ENCODE measurements at regions not wholly inside any gene's neighbourhood (a gene's known extent, or its start where the extent isn't known, plus 50 kb on each side); places are given as distances from the start of the nearest gene placed in this dataset.
A peak's percentile ranks its signal among the peaks of the same experiment; 100 is the strongest.
"Not testable (repeated sequence)": the region's sequence is repeated elsewhere in the genome, so short reads cannot be mapped to it uniquely, and the experiment has no call there.

DNA sequence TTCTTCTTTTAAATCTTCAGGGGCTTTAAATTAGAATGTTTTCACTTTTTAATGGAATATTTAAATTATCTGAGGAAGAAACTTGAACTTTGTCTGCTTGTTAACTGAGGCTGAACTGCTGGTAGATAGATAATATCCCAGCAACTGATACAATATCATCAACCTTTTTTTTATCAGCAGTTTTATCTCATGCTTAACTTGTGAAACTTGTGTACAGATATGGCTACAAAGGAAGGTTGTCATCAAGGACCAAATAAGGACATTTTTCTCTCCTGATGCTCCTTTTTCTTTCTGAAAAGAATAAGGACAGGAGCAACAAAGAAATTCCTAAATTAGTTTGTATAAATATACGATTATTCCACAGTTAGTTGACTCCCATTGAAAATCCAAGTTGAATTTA is 66.4 kb upstream of the KBTBD8 start:
- TF ChIP-seq, protein P1, sequence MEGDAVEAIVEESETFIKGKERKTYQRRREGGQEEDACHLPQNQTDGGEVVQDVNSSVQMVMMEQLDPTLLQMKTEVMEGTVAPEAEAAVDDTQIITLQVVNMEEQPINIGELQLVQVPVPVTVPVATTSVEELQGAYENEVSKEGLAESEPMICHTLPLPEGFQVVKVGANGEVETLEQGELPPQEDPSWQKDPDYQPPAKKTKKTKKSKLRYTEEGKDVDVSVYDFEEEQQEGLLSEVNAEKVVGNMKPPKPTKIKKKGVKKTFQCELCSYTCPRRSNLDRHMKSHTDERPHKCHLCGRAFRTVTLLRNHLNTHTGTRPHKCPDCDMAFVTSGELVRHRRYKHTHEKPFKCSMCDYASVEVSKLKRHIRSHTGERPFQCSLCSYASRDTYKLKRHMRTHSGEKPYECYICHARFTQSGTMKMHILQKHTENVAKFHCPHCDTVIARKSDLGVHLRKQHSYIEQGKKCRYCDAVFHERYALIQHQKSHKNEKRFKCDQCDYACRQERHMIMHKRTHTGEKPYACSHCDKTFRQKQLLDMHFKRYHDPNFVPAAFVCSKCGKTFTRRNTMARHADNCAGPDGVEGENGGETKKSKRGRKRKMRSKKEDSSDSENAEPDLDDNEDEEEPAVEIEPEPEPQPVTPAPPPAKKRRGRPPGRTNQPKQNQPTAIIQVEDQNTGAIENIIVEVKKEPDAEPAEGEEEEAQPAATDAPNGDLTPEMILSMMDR (IDR thresholded peaks at IDR 0.05; ENCODE audit: insufficient read depth, low read depth, low read length, missing control alignments) = no peak
- no peak overlapping the region for H3K4me3 ChIP-seq (ENCODE audit: low read depth, low read length)

DNA sequence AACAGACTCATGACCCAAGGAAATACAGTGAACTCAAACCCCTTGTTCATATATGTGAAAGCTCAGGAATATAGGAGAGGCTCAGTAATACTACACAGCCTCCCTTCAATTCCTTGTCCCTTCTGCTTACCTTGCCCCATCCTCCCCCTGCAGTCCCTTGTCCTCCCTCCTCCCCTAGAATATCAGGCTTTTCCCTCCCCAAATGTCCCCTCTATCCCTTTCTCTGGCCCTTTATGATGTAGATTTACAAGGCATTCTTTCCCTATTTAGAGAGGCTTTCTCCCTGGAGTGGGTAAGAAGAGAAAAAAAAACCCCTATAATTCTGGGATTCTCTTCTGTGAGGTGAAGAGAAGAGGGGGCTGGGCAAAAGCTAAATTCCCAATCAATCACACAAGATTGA is 64.9 kb upstream of the KBTBD8 start:
- DNase-seq (ENCODE audit: low read depth) = no peak
- TF ChIP-seq, protein P1 (IDR thresholded peaks at IDR 0.05; ENCODE audit: insufficient read depth, low read depth, low read length, missing control alignments) = no peak
- H3K4me3 ChIP-seq (ENCODE audit: low read depth, low read length) = no peak overlapping the region

More for the DNA sequence above, 66.4 kb upstream of the KBTBD8 start:
- no peak for DNase-seq (ENCODE audit: low read depth)

DNA sequence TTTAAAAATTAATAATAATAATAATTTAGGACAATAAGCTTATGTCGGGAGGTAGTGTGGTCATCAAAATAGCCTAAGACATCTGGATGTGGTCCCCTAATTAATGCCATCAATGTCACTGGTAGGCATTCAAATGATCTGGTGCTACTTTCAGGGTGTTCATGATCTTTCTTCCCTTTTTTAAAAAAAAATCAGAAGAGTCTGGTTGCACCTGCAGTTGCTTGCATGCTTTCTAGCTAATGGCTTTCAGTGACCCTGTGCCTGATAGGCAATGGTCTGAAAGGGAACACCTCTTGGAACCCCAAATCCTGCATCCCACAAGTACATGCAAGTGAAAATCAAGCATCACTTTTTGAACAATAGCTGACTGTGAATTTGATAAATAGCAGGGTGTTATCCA is 64.1 kb upstream of the KBTBD8 start:
- DNase-seq (ENCODE audit: low read depth) = no peak
- no peak overlapping the region for H3K4me3 ChIP-seq (ENCODE audit: low read depth, low read length)
- TF ChIP-seq, protein P1 (IDR thresholded peaks at IDR 0.05; ENCODE audit: insufficient read depth, low read depth, low read length, missing control alignments) = no peak

DNA sequence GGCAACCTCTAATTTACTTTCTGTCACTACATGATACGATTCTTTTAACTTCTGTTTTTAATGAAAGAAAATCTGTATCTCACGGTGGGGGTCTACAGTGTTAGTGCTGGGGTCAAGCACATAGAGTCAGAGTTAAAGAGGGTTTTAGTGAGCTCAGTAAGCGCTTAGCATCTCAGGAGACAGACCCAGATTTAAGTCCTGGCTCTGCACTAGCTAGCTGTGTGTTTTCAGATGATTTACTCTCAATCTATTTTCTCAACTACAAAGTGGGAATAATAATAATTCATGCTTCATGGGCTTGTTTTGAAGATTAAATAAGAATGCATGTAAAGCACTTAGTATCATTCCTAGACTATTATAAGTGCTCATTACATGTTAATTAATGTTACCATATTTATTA is 63.4 kb upstream of the KBTBD8 start:
- TF ChIP-seq, protein P1 (IDR thresholded peaks at IDR 0.05; ENCODE audit: insufficient read depth, low read depth, low read length, missing control alignments) = no peak
- DNase-seq (ENCODE audit: low read depth) = no peak
- no peak overlapping the region for H3K4me3 ChIP-seq (ENCODE audit: low read depth, low read length)

DNA sequence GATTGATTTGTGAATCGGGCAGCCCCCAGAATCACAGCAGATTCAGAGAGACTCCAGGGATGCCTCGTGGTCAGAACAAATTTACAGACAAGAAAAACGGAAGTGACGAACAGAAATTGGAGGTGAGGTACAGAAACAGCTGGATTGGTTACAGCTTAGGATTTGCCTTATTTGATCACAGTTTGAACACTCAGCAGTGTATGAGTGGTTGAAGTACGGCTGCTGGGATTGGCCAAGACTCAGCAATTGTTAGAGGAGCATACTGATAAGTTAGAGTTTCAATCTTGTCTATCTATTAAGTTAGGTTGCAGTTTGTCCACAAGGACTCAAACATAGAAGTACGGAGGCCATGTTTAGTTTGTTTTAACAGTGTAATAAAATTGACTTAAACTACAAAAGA is 61.1 kb upstream of the KBTBD8 start:
- not testable (repeated sequence) for DNase-seq (ENCODE audit: low read depth); H3K4me3 ChIP-seq (ENCODE audit: low read depth, low read length)

DNA sequence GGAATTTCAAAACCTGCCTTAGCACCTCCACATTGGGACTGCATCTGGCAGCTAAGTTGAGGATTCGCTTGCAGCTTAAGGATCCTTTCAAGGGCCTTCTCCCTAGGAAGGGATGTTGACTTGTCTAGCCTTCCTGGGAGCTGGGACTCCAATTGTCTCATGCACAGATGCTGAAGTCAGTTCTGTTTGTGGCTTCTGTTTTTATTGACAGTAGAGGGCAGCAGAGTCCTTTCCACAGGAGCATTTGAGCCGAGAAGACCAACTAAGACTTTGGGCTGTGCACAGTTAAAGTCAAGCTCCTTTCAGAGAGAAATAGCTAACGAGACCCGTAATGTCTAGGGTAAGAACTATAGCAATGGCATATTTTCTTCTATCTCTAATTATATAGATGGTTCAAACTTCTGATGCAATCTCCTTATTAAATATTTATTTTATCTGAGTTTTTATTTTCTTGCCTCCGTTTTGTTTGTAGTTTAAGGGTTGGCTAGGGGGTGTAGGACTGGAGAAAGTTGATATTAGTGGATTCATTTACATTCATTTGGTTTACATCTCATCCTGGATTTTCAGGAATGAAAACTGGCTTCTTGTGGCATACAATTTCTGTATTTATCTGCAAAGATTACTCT is 59.7 kb upstream of the KBTBD8 start:
- TF ChIP-seq, protein P1 (IDR thresholded peaks at IDR 0.05; ENCODE audit: insufficient read depth, low read depth, low read length, missing control alignments) = peak; percentile 68
- no peak overlapping the region for H3K4me3 ChIP-seq (ENCODE audit: low read depth, low read length)
- DNase-seq (ENCODE audit: low read depth) = peak; percentile 67

DNA sequence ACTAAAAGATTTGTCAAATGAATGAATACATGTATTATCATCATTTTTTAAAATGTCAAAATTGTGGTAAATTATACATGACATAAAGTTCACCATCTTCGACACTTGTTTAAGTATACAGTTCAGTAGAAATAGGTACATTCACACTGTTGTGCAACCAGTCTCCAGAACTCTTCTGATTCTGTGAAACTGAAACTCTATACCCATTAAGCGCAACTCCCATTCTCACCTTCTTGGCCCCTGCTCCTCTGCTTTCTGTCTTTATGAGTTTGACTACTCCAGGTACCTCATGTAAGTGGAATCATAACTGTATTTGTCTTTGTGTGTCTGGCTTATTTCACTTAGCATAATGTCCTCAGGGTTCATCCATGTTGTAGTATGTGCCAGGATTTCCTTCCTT is 50.1 kb upstream of the KBTBD8 start:
- peak; percentile 5 for DNase-seq (ENCODE audit: low read depth)
- no peak overlapping the region for H3K4me3 ChIP-seq (ENCODE audit: low read depth, low read length)
- TF ChIP-seq, protein P1 (IDR thresholded peaks at IDR 0.05; ENCODE audit: insufficient read depth, low read depth, low read length, missing control alignments) = no peak

Measured in GM12865 (cell line).